ENCODE measurements at regions not wholly inside any gene's neighbourhood (a gene's known extent, or its start where the extent isn't known, plus 50 kb on each side); places are given as distances from the start of the nearest gene placed in this dataset.
"Not testable (repeated sequence)": the region's sequence is repeated elsewhere in the genome, so short reads cannot be mapped to it uniquely, and the experiment has no call there.

DNA sequence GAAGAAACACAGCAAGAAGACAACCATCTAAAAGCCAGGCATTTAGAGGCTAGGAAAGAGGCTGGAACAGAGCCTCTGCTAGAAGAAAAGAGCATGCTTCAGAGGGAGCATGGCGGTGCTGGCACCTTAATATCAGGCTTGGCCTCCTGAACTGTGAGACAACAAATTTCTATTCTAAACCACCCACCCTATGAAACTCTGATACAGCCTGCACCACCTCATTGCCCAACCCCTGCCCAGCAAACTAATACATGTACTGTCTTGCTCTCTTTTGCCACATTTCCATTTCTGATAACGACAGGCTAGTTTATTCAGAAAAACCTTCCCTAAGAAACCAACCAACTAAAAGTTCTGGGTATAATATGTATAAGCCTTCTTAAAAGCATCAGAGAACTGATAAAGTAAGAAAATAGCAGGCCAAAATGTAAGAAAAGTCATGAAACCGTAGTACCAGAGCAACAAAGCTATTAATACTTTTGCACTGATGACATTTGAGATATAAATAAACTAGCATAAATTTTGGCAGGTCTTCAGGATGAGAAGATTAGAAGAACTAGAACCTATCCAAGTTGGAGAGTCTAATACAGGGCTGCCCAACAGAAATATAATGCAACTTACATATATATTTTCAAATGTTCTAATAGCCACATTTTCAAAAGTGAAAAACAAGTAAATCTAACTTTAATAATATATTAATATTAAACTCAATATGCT, 184.7 kb upstream of the HSF2 start:
- no peaks in the 10 kb centered on the region for H3K9me3 ChIP-seq (ENCODE audit: low read depth, low read length)
- H3K27me3 ChIP-seq (ENCODE audit: insufficient read depth, low read length) = no peaks in the 10 kb centered on the region
- no peaks in the 10 kb centered on the region for H3K4me1 ChIP-seq (ENCODE audit: insufficient read depth, low read length)
- H3K4me3 ChIP-seq (ENCODE audit: low read length) = no peak overlapping the region

DNA sequence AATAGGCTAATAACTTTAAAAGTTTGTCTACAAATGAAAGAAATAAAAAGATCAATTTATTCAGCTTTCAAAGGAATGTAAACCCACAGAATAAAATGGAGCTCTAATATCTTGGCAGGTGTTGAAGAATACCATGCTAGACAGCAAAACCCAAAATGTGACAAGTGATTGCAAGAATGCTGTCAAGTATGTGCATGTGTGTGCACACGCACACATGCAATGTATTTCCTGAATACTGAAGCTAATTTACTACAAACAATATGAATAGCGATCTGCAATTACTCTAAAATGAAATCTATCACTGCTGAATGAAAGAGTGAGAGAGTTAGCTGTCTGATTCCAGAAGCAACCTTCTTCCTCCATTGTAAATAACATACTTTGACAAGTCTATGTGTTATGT, 179.2 kb upstream of the HSF2 start:
- Histone ChIP-seq H3K9me3 (ENCODE audit: low read depth, low read length) (no peaks in the 10 kb centered on the region), H3K4me3 (ENCODE audit: low read length) (no peak overlapping the region), H3K27me3 (ENCODE audit: insufficient read depth, low read length) (no peaks in the 10 kb centered on the region), H3K4me1 (ENCODE audit: insufficient read depth, low read length) (no peaks in the 10 kb centered on the region)

DNA sequence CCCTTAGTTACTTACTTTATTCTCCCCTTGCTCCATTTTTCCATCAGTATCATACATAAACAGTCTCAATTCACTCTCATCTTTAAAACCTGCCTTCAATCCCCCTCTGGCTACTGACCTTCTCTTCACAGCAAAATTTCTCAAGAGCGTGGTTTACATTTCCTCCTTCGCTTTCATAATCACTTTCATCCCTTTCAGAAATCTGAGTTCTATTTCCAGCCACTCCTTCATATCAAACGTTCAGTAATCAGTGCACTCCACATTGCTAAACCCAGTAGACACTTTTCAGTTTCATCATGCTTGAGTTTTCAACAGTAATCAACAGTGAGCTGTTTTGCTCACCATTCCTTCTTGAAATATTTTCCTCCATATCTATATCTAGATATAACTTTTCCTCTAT, 176.7 kb upstream of the HSF2 start:
- H3K4me1 ChIP-seq (ENCODE audit: insufficient read depth, low read length) = no peaks in the 10 kb centered on the region
- H3K4me3 ChIP-seq (ENCODE audit: low read length) = no peak overlapping the region
- H3K27me3 ChIP-seq (ENCODE audit: insufficient read depth, low read length) = no peaks in the 10 kb centered on the region
- no peaks in the 10 kb centered on the region for H3K9me3 ChIP-seq (ENCODE audit: low read depth, low read length)

DNA sequence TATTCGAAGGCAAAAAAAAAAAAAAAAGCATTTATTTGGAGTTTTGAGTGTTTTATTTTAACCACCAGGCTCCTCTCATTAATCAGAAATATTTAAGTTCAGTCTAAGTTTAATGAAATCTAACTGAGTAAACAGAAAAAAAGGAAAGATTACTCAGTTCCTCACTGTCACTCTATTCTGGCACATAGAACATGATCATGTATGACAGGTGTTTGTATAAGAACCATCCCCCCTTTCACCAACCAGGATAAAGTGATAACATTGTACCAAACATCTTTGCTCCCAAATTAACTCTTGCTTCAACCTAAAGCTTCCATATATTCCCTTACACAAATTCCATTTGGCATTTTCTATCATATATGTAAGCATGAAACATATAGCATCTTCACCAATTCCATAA, 176.2 kb upstream of the HSF2 start:
- Histone ChIP-seq H3K27me3 (ENCODE audit: insufficient read depth, low read length) (no peaks in the 10 kb centered on the region), H3K4me3 (ENCODE audit: low read length) (no peak overlapping the region), H3K9me3 (ENCODE audit: low read depth, low read length) (no peaks in the 10 kb centered on the region), H3K4me1 (ENCODE audit: insufficient read depth, low read length) (no peaks in the 10 kb centered on the region)

DNA sequence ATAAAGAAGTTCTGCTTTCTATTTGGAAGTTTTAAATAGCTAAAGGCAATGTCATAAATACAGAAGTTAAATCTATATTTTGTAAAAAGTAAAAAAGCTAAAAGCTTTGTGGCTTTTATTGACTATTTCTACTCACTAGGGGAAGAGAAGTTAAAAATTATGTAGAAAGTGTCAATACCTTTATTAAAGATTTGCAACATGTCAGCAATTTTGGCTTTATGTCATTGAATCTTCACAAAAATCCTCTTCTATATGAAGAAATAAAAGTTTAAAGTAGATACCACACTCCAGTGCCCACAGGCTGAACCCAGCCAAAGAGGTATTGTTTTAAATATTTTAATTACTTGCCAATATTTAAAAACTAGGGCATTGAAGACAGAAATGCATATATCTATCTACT, 160.6 kb upstream of the HSF2 start:
- Histone ChIP-seq H3K4me3 (ENCODE audit: low read length) (no peak overlapping the region), H3K4me1 (ENCODE audit: insufficient read depth, low read length) (no peaks in the 10 kb centered on the region), H3K27me3 (ENCODE audit: insufficient read depth, low read length) (no peaks in the 10 kb centered on the region), H3K9me3 (ENCODE audit: low read depth, low read length) (peaks cover 10% of the 10 kb centered on the region)

DNA sequence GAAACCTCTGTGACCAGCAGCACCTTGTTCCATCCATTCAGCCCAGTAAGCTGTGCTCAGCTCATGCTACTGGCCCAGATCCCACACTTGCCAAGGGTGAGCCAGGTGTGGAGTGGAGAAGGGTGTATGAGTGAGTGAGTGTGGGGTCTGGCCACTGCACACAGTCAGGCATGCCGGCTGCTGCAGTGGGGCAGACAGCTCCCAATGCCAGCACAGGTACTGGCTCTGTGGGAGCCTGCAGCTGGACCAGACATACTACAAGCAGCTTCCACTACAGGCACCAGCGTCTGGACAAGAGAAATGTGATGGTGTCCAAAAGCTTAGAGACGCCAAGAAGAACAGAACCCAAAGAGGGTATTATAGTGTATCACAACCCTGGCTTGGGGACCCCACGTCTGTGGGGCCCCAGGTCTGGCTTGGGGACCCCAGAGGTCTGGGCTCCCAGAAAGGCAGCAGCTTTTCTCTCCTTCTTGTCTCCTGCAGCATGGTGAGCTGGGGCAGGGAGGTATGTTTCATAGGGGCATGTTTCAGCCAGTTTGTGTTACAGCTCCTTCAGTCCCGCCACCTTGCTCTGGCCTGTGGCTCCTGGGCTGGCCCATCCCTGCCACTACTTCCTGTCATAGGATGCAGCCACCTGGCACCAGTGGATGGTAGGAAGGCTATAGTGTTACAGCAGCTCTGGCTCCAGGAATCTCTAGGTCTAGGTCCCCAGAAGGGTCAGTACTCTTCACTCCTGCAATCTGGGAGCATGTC, 152.4 kb upstream of the HSF2 start:
- Histone ChIP-seq H3K4me3 (ENCODE audit: low read length) (no peak overlapping the region), H3K4me1 (ENCODE audit: insufficient read depth, low read length) (no peaks in the 10 kb centered on the region), H3K9me3 (ENCODE audit: low read depth, low read length) (peaks cover 11% of the 10 kb centered on the region), H3K27me3 (ENCODE audit: insufficient read depth, low read length) (no peaks in the 10 kb centered on the region)

DNA sequence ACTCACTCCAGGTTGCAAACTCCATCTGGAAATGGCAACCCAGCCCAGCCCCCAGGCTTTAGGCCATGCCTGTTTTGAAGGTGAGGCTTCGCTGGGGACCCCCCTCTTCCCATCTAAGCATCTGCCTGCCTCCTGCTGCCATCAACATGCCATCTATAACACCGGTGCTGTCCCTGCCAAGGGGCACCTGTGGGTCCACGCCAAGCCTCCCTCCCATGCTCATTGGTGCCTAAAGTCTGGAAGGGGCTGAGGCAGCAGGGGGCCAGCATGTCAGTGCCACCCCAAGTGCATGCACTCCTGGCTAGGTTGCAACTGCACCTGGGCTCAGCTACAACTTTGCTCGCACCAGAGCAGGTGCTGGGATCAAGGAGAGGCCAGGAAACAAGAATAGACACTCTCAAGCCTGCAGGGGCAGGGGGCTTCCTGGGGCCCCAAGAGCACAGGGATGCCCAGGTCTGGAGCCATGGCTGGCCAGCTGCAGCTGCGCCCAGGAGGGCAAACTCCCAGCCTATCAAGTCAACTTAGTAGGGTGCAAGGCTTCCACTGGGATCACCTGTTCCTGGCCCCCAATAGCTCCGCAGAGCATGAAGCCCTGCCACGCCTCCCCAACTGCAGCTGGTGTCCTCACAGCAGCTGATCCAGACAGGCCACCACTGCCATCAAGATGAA, 151.3 kb upstream of the HSF2 start:
- Histone ChIP-seq H3K4me3 (ENCODE audit: low read length) (no peak overlapping the region), H3K4me1 (ENCODE audit: insufficient read depth, low read length) (no peaks in the 10 kb centered on the region), H3K9me3 (ENCODE audit: low read depth, low read length) (peaks cover 8% of the 10 kb centered on the region), H3K27me3 (ENCODE audit: insufficient read depth, low read length) (no peaks in the 10 kb centered on the region)

DNA sequence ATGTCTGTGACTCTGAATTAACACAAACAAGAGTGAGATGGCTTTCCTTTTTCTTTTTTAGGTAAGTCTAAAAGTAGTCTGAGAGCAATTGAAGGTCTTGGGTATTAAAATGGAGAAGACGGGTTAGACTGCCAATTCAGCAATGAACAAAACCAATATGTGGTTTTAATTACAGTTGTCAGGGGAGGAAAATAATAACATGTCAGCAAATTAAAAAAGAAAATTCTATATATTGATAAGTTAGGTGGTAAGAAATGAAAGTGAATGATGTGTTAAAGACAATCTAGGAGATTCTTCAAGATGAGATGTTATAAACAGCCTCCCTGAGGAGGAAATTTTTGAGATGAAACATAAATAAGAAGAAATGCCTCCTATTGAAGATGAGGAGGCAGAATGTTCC, 150.6 kb upstream of the HSF2 start:
- Histone ChIP-seq H3K9me3 (ENCODE audit: low read depth, low read length) (peaks cover 1% of the 10 kb centered on the region), H3K4me3 (ENCODE audit: low read length) (no peak overlapping the region), H3K27me3 (ENCODE audit: insufficient read depth, low read length) (no peaks in the 10 kb centered on the region), H3K4me1 (ENCODE audit: insufficient read depth, low read length) (no peaks in the 10 kb centered on the region)

DNA sequence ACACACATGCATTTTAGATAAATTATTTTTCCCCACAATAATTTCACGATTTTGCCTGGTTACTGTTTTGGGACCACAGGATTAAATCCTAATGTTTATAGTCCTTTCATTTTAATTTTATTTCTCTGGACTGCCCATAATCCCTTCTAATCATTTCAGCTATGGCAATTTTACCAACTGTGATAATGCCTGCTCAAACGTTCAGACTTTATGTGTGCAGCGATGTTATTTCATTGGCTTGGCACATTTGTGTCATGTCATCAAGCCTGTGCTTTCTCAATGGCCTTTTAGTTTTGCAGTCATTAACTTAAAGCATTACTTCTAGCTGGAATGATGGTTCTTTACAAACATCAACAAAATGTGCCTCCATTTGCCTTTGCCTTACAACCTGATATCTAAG, 140.6 kb upstream of the HSF2 start:
- no peaks in the 10 kb centered on the region for H3K27me3 ChIP-seq (ENCODE audit: insufficient read depth, low read length)
- no peaks in the 10 kb centered on the region for H3K4me1 ChIP-seq (ENCODE audit: insufficient read depth, low read length)
- no peak overlapping the region for H3K4me3 ChIP-seq (ENCODE audit: low read length)
- H3K9me3 ChIP-seq (ENCODE audit: low read depth, low read length) = no peaks in the 10 kb centered on the region

DNA sequence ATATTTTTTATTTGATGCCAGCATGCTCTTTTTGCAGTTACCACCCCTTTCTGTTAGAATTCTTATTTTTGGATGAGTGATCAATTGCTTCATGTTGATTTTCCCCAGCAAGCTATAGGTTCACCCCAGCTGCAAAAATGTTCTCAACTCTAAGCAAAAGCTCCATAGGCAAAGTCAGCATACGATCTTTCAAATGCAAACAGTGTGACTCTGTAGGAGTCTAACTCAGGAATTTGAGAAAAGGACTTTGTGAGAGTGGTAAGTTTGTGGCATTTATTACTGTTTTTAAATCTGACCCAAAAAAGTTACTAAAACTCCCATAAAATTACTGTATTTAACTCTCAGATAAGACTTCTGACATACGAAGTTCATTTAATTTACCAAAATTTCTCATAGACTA, 134.9 kb upstream of the HSF2 start:
- H3K27me3 ChIP-seq (ENCODE audit: insufficient read depth, low read length) = no peaks in the 10 kb centered on the region
- no peaks in the 10 kb centered on the region for H3K4me1 ChIP-seq (ENCODE audit: insufficient read depth, low read length)
- no peak overlapping the region for H3K4me3 ChIP-seq (ENCODE audit: low read length)

DNA sequence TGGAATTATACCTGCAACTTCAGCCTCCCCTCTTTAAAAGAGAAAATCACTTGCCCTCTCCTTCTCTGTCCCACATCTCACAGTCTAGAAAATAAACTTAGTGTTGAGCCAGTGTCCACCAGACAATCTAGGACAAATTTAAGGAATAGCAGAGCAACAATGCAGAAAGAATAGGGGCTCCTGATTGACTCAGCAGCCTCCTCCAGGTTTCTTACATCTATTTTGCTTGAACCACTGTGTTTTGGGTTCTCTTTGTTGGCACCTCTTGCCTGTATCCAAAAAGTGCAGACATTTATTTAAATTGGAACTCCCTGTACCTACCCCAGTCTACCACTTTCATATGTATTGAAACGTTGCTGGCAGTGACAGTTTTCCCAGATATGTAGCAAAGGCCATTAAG, 133.7 kb upstream of the HSF2 start:
- Histone ChIP-seq H3K4me1 (ENCODE audit: insufficient read depth, low read length) (no peaks in the 10 kb centered on the region), H3K9me3 (ENCODE audit: low read depth, low read length) (no peaks in the 10 kb centered on the region), H3K27me3 (ENCODE audit: insufficient read depth, low read length) (no peaks in the 10 kb centered on the region), H3K4me3 (ENCODE audit: low read length) (no peak overlapping the region)

More for the DNA sequence above, 134.9 kb upstream of the HSF2 start:
- H3K9me3 ChIP-seq (ENCODE audit: low read depth, low read length) = no peaks in the 10 kb centered on the region

DNA sequence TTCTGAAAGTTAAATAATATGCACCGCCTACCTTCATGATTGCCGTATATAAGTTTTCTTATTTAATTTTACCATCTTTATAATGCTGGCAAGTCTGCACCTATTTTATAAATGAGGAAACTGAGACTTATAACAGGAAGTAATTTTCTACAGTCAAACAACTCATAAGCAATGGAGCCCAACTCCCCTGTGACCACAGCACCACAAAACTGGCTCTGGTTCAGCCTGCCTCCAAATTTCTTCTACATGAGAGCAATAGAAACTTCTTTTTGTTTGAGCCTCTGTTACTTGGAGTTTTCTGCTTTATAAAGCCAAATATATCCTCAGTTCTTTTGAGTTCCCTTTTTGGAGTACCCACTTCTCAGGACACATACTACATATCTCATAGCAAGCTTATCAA, 131.1 kb upstream of the HSF2 start:
- Histone ChIP-seq H3K4me1 (ENCODE audit: insufficient read depth, low read length) (no peaks in the 10 kb centered on the region), H3K4me3 (ENCODE audit: low read length) (no peak overlapping the region), H3K27me3 (ENCODE audit: insufficient read depth, low read length) (no peaks in the 10 kb centered on the region), H3K9me3 (ENCODE audit: low read depth, low read length) (no peaks in the 10 kb centered on the region)

DNA sequence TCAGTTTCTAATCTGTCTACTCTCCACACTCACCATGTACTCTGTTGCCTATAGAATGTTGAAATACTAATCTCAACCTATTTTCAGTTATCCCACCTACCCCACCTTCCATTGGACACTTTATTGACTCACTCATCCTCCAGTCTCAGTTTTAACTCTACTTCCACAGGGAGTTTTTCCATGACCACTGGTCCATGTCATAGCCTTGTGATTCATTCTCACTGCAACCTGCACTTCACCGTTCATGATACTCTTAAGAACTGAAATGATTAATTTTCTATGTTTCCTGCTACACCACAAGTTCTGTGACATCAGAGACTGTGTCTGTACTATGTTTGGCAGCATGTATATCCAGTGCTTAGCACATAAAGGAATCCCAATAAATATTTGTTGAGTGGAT, 122.8 kb upstream of the HSF2 start:
- Histone ChIP-seq H3K9me3 (ENCODE audit: low read depth, low read length) (no peaks in the 10 kb centered on the region), H3K4me3 (ENCODE audit: low read length) (no peak overlapping the region), H3K27me3 (ENCODE audit: insufficient read depth, low read length) (no peaks in the 10 kb centered on the region), H3K4me1 (ENCODE audit: insufficient read depth, low read length) (no peaks in the 10 kb centered on the region)

DNA sequence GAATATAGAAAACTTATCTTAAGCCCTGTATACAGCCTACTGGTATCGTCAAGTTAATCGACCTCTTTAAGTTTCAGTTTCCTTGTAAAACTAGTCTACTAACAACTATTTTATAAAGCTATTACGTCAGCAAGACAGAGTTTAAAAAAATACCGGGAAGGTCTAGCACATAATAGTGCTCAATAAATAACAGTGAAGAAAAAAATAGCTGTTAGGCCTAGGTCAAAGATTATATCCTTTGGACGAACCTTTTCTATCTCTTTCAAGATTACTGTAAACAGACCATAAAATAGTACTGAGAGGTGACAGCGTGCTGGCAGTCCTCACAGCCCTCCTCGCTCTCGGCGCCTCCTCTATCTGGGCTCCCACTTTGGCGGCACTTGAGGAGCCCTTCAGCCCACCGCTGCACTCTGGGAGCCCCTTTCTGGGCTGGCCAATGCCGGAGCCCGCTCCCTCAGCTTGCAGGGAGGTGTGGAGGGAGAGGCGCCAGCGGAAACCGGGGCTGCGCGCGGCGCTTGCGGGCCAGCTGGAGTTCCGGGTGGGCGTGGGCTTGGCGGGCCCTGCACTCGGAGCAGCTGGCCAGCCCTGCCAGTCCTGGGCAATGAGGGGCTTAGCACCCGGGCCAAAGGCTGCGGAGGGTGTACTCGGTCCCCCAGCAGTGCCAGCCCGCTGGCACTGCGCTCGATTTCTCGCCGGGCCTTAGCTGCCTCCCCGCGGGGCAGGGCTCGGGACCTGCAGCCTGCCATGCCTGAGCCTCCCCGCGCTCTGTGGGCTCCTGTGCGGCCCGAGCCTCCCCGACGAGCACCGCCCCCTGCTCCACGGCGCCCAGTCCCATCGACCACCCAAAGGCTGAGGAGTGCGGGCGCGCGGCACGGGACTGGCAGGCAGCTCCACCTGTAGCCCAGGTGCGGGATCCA, 119.1 kb upstream of the HSF2 start:
- H3K27me3 ChIP-seq (ENCODE audit: insufficient read depth, low read length); H3K4me1 ChIP-seq (ENCODE audit: insufficient read depth, low read length); H3K4me3 ChIP-seq (ENCODE audit: low read length); H3K9me3 ChIP-seq (ENCODE audit: low read depth, low read length): not testable (repeated sequence)

DNA sequence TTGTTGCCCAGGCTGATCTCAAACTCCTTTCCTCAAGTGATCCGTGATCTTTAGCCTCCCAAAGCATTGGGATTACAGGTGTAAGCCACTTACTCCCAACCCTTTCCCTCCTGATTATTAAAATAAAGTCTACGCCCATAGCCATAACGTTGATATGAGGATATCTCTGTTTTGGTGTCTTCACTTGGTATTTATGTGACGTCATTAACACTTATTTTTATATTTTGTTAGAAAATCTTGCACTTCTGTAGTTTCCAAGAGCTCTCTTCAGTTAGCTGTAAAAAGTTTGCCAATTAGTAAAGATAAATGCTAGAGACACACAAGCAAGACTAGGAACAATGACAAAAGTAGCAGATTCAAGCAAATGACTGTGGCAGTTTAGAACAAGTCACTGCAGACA, 115.6 kb upstream of the HSF2 start:
- Histone ChIP-seq H3K9me3 (ENCODE audit: low read depth, low read length) (no peaks in the 10 kb centered on the region), H3K4me1 (ENCODE audit: insufficient read depth, low read length) (no peaks in the 10 kb centered on the region), H3K27me3 (ENCODE audit: insufficient read depth, low read length) (no peaks in the 10 kb centered on the region), H3K4me3 (ENCODE audit: low read length) (no peak overlapping the region)
